Stimulated activated CD4-positive, alpha-beta T cell treated with anti-CD3 and anti-CD28 coated beads, Interleukin-15, amount 100 ng/mL, for 24 hours (primary cell): ENCODE measurements at regions not wholly inside any gene's neighbourhood (a gene's known extent, or its start where the extent isn't known, plus 50 kb on each side); places are given as distances from the start of the nearest gene placed in this dataset.

Experiments used
- DNase-seq: peaks from one replicate; pipeline ENCODE4 v3.0.0-alpha.2; 2020

DNA sequence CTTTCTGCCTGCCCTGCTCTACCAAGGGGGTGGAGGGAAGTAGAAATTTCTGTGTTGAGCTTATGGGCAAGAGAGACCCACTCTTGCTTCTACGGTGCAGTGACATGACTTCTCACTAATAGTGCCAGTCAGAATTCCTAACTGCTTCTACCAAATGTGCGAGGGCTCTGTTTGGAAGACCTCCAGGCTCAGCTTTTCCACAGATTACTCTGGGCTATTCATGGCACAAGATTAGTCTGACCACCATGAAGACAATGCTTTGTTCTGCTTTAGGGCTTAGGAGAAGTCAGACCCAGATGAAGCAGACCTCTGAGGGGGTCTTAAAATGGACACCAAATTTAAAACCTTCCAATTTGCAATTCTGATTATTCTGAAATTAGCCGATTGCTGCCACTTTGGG is 195.9 kb upstream of the TBC1D5 start:
- no peak for DNase-seq

DNA sequence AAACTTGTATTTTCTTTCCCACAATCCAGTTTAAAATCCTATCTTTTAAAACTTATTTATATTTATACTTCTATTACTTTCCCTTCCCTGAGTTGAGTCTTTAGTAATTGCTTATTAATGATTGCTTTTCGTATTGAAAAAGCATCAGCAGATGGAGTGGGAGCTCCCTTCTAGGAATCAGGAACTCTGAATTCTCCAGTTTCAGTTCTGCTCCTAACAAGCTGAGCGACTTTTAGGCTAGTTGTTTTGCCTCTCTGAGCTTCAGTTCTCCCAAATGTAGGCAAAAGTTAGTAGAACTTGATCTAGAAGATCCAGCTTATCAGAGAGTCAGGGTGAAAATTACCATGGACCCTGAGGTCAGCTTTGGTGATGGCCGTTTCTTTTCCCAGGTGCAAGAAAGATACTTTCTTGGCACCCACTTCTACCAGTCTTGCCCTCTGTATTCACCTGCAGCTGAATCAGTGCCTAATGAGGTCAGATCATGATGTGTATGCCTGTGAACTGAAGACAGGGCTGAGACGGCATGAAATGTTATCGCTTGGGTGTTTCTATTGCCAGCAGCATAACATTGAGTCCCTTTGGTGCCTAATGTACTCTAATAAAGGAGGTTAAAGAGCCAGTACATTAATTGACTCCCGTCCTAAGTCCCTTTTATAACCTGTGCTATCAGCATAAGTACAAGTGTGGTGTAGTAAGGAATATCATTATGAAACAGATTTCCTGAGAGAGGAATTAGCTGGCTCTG is 194.5 kb upstream of the TBC1D5 start:
- DNase-seq = no peak

DNA sequence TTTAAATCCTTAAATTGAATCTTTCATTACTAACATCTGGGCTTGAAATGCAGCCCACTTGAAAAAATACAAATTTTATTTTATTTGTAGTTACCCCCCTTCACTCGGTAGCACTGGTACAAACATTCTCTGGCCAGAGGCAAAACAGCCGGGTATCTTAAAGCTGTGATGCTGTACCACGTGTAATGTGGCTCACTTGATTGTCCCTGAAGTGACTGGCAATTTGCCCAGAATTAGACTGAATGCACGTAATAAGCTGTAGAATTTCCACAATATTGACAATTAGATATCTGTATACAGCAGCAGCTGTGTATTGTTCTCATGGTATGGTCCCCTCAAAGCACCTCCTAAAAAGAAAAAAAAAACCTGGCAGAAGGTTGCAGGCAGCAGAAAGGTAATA is 192.8 kb upstream of the TBC1D5 start:
- no peak for DNase-seq

DNA sequence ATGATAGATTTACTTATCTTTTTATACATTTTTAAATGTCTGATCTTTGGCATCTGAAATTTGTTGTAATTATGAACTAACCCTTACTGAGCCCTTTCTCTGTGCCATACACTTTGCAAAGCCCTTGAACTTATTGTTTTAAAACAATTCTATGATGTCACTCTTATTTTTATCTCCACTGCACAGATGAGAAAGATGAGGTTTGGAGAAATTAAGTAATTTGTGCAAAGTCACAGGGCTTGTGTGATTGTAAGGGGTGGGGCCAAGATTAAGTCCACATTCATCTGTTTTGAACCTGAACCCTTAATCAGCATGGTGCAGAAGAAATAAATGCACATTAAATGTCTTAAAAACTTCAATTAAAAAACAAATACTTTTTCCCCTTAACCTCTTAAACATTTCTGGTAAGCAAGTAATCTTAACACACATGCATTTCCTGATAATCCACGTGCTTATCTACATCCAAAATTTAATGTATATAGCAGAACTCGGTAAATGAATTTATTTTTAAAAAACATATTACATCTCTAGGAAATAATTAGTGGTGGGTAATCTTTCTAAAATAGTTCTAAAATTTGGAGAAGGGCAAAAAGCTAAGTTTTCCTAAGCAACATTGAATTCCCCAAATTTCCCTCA is 189.8 kb upstream of the TBC1D5 start:
- no peak for DNase-seq

DNA sequence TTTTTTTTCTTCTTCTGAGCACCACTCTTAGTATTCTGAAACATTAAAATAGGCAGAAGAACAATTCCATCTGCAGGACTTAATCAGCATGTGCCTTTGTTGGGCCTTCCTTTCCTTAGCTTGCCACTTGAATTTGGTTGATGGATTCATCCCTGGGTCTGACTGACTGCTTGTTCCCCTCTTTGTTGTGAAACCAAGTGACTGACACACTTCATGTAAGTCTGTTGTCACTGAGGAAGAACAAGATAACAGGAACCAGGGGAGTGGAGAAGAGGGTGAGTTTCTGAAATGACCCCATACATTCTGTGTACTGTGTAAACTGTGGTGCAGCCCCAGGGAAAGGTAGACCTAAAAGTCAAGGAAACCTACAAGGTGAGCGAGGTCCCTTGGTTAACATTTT is 188.7 kb upstream of the TBC1D5 start:
- DNase-seq = no peak

DNA sequence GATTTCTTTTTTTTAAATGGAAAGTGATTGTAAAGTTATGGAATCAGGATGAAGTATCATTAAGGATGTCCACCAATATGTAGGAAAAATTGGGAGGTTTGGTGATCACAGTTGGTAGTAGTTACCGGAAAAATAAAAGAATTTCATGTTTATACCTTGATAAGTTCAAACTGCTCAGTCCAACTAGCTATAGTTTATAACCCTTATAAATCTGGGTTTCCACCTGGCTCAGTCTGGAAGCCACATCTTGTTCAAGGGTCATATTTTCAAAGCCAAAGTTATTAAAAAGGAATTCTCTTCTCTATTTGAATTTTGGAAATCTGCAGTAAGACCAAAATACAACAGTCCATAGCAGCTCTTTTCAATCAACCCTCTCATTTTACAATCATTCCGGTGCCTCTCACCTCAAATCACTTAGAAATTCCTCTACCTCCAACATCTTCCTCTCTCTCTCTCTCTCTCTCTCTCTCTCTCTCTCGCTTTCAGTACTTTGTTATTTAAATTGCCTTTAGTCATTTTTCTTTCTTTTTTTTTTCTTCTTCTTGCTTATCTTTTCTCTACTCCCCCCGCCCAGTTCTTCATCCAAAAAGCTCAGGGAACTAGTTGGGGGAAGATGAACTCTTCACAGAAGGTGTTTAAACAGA is 186.2 kb upstream of the TBC1D5 start:
- DNase-seq = no peak

DNA sequence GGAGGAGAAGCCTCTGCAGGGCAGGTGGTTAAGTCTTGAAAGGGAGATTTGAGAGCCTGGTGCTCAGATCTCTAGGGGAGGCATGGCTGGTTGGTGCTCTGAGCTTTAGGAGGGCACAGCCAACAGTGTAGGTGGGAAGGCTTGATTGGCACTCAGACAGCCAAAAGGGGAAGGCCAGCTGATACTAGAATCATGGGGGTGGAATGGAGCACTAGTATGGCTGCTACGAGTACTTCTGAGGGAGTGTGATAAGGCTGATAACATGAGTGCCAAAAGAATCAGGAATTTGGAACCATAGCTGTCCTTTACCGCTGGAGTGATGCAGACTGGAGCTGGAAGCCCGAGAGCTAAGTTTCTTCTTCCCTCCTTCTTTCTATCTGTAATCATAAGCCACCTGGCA is 184.6 kb upstream of the TBC1D5 start:
- no peak for DNase-seq

DNA sequence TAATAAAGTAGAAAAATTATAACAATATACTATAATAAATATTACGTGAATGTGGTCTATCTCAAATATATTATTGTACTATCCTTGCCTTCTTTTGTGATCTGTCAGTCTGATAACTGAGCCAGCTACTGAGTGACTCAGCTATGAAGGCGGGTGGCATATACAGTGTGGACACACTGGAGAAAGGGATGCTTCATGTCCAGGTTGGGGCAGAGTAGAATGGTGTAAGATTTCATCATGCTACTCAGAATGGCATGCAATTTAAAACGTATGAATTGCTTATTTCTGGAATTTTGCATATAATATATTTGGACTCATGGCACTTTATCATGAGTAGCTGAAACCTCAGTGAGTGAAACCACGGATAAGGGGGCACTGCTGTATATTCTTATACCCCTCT is 172.9 kb upstream of the TBC1D5 start:
- no peak for DNase-seq

DNA sequence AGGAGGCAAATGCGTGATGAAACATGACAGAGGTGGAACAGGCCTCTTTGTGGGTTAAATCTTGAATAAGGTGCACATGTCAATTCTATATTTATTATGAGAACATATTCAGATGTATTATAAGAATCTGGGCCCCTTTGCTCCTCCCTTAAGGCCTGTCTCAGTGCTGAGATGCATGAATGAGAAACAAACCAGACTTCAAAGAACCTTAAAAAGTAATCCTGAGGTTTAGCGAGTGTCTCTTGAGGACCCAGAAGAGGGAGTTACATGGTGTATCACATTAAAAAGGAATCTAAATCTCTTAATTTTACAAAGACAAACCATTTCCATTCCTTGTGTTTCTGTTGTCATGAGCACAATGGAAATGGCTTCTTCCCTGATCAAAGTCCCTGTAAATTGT is 170.9 kb upstream of the TBC1D5 start:
- DNase-seq = no peak

DNA sequence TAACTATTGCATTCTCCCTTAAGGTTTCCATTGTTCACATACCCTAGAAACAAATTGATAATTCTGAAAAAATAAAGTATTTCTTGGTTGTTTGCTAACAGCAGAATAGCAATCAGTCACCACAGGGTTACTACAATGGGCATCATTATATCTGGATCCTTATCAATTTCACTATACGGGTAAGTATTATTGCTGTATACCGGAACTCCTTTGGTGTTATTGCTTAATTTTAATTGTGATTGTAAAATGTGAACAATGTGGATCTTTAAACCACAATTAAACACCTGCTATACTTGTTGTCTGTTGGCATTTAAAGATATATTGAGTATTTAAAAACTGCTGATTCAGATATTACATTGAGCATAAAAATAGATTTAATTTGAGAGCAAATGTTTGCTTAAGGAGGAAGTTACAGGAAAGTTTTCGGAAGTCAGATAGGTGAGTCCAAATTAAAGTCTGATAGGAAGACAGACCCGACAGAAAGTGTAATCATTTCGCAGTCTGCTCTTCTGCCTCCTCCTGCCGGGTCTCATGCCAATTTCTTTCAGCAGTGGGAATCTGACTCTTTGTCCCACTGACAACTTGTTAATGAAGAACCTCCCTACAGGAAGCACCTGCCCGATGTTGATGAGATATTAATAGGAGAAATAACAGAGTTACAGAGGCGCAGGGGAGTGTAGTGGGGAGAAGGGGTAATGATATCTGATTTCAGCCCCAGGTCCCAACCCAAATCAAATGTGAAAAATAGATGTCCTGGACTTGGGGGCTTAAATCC is 169.7 kb upstream of the TBC1D5 start:
- DNase-seq = no peak

DNA sequence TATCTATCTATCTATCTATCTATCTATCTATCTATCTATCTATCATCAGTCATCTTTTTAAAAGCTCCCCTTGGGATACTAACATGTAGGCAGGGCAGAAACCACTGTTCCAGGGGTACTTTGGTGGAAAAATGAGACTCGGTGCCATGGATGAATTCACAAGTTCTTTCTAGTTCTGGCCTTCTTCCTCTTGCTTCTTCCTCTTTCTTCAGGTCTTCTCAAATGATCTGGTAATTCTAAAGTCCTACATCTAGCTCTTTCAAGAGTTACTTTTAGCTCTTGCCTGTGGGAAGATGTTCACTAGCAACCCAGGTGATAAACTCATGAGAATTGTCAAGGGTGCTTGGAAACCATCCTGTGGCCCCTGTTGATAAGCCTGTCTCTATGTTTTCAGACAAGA is 168.5 kb upstream of the TBC1D5 start:
- no peak for DNase-seq

DNA sequence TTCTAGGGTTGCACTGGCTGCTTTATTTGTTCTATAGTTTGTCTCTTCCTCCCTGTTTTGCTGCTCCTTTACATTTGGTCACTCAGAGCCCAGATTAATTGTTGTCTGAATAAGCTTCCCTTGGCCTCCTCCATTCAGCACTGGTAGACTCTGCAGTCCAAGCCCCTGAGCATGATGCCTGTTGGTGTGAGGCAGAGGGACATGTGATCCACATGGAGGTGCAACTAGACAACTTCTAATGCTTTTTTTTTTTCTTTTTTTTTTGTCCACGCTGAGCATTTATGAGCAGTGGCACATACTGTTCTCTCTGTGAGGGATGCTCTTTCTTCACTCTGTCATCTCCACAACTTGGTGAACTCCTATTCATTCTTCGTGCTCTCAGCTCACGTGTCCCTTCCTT is 167.3 kb upstream of the TBC1D5 start:
- no peak for DNase-seq

DNA sequence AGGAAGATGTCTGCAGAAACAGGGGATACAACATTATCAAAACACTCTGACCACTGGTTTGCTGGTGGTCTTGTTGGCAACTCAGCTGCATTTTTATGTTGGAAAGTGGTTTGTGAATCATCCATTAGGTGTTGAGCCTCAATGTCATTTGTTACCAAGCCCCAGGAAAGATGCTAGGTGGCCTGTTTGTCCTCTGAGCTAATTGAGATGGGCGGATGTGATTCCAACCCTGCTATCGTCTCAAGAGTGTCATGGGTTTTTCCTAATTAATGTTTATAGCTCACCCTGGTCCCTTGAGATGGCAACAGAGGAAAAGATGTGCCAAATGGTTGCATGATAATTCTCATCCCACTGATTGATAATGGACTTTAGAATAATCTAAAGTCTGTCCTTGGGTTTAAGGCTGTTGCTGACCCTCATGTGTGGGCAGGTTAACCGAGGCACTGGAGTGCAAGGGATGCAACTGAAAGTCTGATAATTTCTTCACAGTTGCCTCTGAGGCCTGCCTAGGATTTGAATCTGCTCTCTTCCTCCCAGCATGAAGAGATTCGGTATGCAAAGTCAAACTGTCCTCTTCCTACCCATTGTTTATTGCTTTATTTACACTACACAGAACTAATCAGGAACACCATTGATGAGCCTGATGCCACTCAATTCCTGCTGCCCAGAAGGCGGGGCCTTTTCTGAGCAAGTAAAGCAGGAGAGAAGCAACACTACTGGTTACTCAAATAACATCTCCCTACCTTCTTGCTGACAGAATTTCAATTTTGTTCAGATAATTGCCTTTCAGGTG is 166.2 kb upstream of the TBC1D5 start:
- DNase-seq = no peak

DNA sequence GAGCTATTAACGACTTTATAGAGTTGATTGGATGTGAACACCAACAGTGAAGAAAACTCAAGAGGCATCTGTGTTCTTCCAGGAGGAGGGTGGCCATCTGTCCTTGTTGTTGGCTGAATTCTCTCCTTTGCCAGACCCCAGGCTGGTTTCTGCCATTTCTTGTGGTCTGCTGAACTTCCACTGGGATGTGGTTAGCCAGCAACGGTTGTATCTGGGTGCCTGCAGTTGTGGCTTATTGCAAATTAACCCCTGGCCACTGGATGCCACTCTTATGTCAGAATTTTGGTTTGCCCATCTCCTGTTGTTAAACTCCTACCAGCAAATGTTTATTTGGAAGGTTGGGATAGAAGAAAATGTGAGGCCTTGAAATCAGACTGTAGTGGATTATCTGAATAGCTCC is 163.6 kb upstream of the TBC1D5 start:
- no peak for DNase-seq

DNA sequence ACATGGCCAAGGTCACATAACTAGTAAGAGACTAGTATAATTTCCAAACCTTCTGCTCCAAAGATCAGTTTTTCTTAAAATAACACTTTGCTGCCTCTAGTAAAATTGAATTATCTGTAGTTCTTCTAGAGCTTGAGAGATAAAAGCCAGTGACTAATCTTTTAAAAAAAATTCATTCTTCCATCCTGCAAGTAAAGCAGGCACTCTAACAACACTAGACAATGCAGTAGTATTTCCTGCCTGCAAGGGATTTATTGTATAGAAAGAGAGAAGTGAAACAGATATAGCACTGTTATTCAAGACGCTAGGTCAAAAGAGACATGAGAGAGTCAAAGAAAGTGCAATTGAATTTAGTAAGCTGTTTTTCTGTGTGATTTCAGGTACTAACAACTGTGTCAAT is 159.5 kb upstream of the TBC1D5 start:
- no peak for DNase-seq

DNA sequence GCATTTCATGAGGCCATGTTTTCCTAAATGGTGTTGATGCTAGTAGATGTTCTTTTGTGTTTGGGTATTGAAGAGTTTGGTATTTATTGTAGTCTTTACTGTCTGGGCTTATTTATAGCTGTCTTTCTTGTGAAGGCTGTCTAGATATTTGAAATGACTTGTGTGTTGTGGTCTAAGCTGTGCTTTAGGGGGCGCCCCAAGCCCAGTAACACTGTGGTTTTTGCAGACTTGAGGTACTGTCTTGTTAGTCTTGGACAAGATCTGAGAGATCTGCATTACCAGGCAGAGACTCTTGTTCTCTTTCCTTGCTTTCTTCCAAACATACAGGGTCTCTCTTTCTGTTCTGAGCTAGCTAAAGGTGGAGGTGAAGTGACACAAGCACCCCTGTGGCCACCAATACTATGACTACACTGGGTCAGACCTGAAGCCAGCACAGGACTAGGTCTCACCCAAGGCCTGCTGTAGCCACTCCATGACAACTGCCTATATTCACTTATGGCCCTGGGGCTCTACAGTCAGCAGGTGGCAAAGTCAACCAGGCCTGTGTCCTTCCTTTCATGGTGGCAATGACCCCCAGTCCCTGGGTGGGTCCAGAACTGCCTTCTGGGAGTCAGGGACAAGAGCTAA is 152.1 kb upstream of the TBC1D5 start:
- DNase-seq = peak; percentile 51

DNA sequence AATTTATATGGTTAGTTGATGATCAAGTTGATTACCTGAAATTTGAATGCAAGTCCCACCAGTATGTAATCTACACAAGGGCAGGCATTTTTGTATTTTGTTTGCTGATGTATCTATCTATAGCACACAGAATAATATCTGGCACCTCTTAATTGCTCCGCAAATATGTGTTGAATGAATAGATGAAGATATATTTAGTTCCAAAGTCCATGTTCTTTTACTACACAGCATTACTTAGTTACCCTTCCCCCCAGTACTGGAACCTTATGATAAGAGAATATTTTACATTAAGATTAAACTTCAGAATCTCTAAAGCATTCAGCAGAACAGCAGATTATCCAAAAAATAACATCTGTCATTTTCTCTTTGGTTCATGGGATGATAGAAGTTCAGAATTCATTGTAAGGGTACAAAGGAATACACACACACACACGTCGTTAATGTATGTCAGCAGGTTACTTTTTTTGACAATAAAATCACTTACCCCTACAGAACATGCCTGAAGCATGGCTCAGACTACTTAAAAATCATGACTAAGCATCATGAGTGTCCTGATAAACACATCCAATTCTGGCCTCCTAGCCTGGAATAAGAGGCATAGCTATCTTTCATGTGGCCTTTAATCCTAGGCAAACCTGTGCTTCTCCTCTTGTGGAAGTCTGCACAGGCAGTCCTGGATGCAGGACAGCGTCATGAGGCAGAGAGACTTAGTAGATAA is 148.9 kb upstream of the TBC1D5 start:
- DNase-seq = no peak

DNA sequence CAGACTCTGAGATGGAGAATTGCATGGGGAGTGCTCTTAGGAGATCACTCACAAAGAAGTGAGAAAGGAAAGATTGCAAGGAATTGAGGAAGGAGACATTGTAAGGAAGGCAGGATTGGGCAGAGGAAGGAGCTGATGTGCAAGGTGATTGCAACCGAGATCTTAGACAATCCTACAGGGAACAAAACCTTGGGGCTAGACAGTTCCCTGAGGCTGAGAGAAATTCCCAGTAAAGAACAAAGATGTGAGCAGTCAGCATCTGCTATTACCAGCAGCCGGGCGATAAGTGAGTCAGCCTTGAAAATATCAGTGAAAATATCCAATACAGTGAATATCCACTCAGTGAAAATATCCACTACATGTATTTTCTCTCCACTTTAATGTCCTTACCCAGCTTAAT is 143.6 kb upstream of the TBC1D5 start:
- no peak for DNase-seq

DNA sequence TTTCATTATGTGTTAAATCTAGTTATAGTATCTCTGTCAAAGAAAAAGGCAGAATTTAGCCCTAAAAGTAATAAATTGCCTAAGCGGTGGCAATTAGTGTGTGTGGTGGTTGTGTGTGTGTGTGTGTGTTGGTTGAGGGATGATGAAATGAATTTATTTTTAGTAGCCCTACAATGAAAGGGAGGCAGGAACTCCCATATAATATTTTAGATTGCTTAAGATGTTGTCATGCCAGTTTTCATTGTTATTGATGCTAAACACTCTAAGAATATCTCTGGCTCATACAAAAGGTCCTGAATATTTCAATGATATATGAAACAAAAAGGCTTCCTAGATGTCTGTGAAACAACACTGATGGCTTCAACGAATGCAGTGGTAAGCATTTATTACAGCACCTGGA is 140.6 kb upstream of the TBC1D5 start:
- no peak for DNase-seq

DNA sequence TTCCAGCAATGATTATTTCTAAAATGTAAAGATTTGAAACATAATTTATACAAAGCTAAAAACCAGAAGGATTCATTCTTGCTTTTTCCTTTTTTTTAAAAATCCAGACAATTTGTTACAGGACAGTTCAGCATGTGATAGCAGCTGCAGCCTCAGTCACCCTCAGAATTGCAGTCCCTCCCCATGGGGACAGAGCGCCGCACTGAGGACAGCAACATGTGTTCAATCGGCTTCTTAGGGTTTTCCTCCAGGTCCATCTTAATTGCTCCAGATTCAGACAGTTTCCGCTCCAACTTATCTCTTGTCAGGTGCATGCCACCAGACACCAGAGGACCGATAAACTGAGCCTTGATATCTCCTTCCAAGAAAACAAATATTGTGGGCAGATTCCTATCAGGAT is 134.9 kb upstream of the TBC1D5 start:
- no peak for DNase-seq

DNA sequence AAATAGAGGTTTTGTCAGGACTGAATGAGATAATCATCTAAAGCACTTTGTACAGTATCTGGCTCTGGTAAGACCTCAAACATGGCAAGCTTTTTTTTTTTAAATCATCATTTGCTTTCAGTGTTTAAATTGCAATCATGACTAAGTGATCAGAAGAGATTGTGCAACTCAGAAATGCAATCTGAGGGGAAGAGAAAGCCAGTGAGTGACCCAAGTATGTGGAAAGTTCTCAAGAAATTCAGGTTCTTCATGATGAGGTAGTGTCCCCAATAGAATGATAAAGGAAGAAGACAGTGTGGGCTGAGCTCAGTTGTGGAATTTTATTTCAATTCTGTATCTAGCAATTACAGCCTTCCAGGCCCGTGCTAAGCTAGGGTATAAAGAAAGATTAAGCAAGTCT is 132.2 kb upstream of the TBC1D5 start:
- no peak for DNase-seq

DNA sequence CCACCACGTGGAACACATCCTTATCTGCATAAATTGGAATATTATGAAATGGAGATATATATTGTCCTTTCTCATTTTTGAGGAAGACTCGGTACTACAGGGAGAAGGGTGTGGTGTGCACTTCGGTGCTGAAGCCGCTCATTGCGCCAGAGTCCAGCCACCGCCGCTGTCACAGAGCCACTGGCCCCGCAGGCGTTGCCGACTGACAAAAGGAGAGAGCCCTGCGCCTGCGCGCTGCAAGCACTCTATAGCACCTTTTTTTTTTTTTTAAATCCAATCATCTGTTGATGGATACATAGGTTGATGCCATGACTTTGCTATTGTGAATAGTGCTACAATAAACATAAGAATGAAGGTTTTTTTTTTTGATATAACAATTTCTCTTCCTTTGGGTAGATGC is 130.0 kb upstream of the TBC1D5 start:
- DNase-seq = no peak
